Tibial artery (tissue), 4 donors: ENCODE measurements at regions not wholly inside any gene's neighbourhood (a gene's known extent, or its start where the extent isn't known, plus 50 kb on each side); places are given as distances from the start of the nearest gene placed in this dataset.

ENCODE experiments used
- DNase-seq, 2 donors: peaks; one replicate each; pipeline ENCODE4 v3.0.0-alpha.2; 2019
- H3K27ac ChIP-seq, 2 donors: fragments of 200-600 bp; sonication (generic) in 1 of 2; 1 replicate in 1 of 2; 2 replicates in 1 of 2; pipeline ENCODE4 v1.5.1; 2018 to 2019; ENCODE audit warnings: mild to moderate bottlenecking in 1 of 2
- H3K27me3 ChIP-seq, 2 donors: fragments of 200-600 bp; sonication (generic) in 1 of 2; one replicate each; pipeline versions ENCODE4 v1.5.1 to v1.6.0; 2016 to 2019
- H3K36me3 ChIP-seq, 3 donors: fragments of 200-600 bp; sonication (generic) in 2 of 3; one replicate each; pipeline ENCODE4 v1.5.1; 2016 to 2019; ENCODE audit warnings: mild to moderate bottlenecking in 2 of 3
- H3K4me1 ChIP-seq, 4 donors: fragments of 200-600 bp; sonication (generic) in 2 of 4; 1 replicate in 3 of 4; 2 replicates in 1 of 4; pipeline ENCODE4 v1.5.1; 2016 to 2019
- H3K4me3 ChIP-seq, 2 donors: fragments of 200-600 bp; sonication (generic) in 1 of 2; 1 replicate in 1 of 2; 2 replicates in 1 of 2; pipeline ENCODE4 v1.5.1; 2018 to 2019; ENCODE audit warnings: mild to moderate bottlenecking in 2 of 2
- H3K9me3 ChIP-seq, 3 donors: fragments of 200-600 bp; sonication (generic) in 1 of 3; one replicate each; pipeline ENCODE4 v1.5.1; 2016 to 2019
- CTCF ChIP-seq, 2 experiments: fragments of 200-600 bp in 1 of 2; fragments of 450-650 bp in 1 of 2; IDR thresholded peaks; one replicate each; pipeline ENCODE4 v1.5.1; 2017 to 2019; ENCODE audit warnings: antibody characterized with exemption in 2 of 2, mild to moderate bottlenecking in 1 of 2, moderate library complexity in 1 of 2
- intact Hi-C: fragments of 100-400 bp; cut with DNase I; formaldehyde crosslinking; loops from one replicate; pipeline ENCODE4 v1.15.0; 2023; ENCODE audit warnings: low total_unique reads

DNA sequence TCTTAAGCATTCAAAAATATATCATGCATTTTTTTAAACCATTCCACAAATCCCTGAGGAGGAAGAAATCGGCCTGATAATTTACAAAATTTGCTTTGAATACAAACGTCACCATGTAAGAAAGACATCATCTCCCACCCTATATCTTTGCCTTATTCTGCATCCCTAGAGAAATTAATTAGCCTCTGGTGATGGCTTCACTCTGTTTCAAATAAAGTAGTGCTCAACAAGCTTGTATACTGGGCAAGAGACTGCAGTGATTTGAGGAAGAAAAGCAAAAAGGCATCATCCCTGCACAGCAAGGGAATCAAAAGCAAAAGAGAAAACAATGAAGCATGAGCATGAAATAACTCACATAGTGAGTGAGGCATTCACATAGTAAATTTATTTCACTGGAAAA lies 375.5 kb downstream of the CDH7 start:
- Histone ChIP-seq H3K27ac (no peak overlapping the region), H3K4me1 (no peaks in the 10 kb centered on the region), H3K4me3 (no peak overlapping the region), H3K36me3 (no peaks in the 10 kb centered on the region), H3K9me3 (no peaks in the 10 kb centered on the region), H3K27me3 (no peaks in the 10 kb centered on the region)
- TF ChIP-seq CTCF (IDR thresholded peaks at IDR 0.05): no peak
- DNase-seq: no peak
- intact Hi-C loops: no loop called here

DNA sequence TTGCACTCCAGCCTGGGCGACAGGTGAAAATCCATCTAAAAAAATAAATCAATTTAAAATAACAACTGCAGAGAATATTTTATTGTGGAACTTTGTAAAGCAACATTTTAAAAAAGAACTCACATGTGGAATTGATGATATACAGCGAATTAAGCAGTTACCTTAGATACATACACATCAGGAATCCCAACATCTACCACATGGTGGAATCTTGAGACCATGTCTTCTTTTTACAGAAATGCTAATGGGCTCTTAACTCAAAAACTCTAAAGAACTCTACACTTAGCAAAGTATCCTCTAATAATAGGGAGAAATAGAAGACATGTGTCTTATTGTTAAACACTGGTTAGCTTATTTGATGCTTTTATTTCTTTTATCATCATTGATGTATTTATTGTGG lies 373.6 kb downstream of the CDH7 start:
- H3K4me1 ChIP-seq: no peaks in the 10 kb centered on the region
- H3K27ac ChIP-seq: no peak overlapping the region
- no peak for DNase-seq
- no peaks in the 10 kb centered on the region for H3K27me3 ChIP-seq
- intact Hi-C loops: no loop called here
- H3K9me3 ChIP-seq: no peaks in the 10 kb centered on the region
- H3K36me3 ChIP-seq: no peaks in the 10 kb centered on the region
- no peak for TF ChIP-seq CTCF (IDR thresholded peaks at IDR 0.05)
- H3K4me3 ChIP-seq: no peak overlapping the region

DNA sequence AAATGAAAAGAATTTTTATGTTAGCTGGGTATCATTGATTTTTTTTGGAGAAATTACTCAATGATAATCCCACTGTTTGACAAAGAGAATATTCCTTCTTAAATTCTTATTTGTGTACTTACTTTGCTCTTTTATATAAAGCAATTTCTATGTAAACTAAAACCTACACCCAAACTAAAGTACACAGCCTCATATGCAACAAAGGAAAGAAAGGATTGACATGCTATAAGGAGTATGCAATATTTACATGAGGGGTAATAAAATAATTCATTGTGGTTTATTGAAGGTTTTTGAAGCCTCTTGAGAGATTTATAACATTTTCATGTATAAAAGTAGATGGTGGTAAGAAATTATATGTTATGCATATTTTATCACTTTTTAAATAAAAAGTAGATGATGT lies 368.5 kb downstream of the CDH7 start:
- Histone ChIP-seq H3K4me3 (no peak overlapping the region), H3K27me3 (no peaks in the 10 kb centered on the region), H3K27ac (no peak overlapping the region), H3K9me3 (no peaks in the 10 kb centered on the region), H3K4me1 (no peaks in the 10 kb centered on the region), H3K36me3 (no peaks in the 10 kb centered on the region)
- no peak for TF ChIP-seq CTCF (IDR thresholded peaks at IDR 0.05)
- intact Hi-C loops: no loop called here
- no peak for DNase-seq

DNA sequence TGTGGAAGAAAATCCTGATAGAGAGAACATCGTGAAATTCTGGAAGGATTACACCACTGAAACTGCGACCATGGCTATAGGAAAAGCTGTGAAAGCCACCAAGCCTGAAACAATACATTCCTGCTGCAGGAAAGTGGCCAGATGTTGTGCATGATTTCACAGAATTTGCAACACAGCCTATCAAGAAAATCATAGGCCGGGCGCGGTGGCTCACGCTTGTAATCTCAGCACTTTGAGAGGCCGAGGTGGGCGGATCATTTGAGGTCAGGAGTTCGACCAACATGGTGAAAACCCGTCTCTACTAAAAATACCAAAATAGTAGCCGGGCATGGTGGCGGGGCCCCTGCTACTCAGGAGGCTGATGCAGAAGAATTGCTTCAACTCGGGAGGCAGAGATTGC lies 360.2 kb downstream of the CDH7 start:
- intact Hi-C loops: no loop called here
- no peaks in the 10 kb centered on the region for H3K36me3 ChIP-seq
- no peak for TF ChIP-seq CTCF (IDR thresholded peaks at IDR 0.05)
- H3K27me3 ChIP-seq: no peaks in the 10 kb centered on the region
- DNase-seq: no peak
- no peak overlapping the region for H3K4me3 ChIP-seq
- no peaks in the 10 kb centered on the region for H3K9me3 ChIP-seq
- no peak overlapping the region for H3K27ac ChIP-seq
- no peaks in the 10 kb centered on the region for H3K4me1 ChIP-seq

- Histone ChIP-seq H3K27me3 (no peaks in the 10 kb centered on the region), H3K36me3 (no peaks in the 10 kb centered on the region), H3K4me1 (no peaks in the 10 kb centered on the region), H3K4me3 (no peak overlapping the region), H3K9me3 (no peaks in the 10 kb centered on the region), H3K27ac (no peak overlapping the region)
- TF ChIP-seq CTCF (IDR thresholded peaks at IDR 0.05): no peak
- intact Hi-C loops: no loop called here
- no peak for DNase-seq
These were observed 359.8 kb downstream of the CDH7 start for GRCh38 chr18:66110607-66111006.

- no peaks in the 10 kb centered on the region for H3K27me3 ChIP-seq
- intact Hi-C loops: no loop called here
- DNase-seq: no peak
- H3K9me3 ChIP-seq: no peaks in the 10 kb centered on the region
- H3K36me3 ChIP-seq: no peaks in the 10 kb centered on the region
- no peak overlapping the region for H3K4me3 ChIP-seq
- no peaks in the 10 kb centered on the region for H3K4me1 ChIP-seq
- H3K27ac ChIP-seq: no peak overlapping the region
- TF ChIP-seq CTCF (IDR thresholded peaks at IDR 0.05): no peak
These were observed 359.2 kb downstream of the CDH7 start for GRCh38 chr18:66109981-66110380.
